IPS DF 19.7 (cell line): ENCODE measurements at regions not wholly inside any gene's neighbourhood (a gene's known extent, or its start where the extent isn't known, plus 50 kb on each side); places are given as distances from the start of the nearest gene placed in this dataset.

ENCODE experiments used
- DNase-seq: peaks from one replicate; pipeline ENCODE4 v3.0.0-alpha.2; 2013; ENCODE audit warnings: low read depth, low spot score

DNA sequence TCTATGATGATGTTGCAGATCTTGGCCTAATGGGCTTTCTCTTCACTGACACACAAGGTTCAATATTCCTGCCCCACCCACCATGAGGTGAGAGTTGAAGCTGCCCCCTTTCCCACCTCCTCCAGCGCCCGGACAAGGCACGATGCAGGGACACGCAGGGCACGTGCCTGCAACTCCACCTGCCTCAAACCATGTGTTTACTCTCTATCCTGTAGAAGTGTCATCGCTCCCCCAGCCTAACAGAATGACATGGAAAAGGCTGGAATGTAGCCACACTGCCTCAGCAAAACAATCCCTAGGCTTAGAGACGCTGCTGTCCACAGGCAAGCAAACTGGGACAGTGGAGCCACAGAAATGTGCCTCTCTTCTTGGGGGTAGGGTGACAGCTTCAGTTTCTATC, 92.9 kb upstream of the SOD1 start:
- no peak for DNase-seq

DNA sequence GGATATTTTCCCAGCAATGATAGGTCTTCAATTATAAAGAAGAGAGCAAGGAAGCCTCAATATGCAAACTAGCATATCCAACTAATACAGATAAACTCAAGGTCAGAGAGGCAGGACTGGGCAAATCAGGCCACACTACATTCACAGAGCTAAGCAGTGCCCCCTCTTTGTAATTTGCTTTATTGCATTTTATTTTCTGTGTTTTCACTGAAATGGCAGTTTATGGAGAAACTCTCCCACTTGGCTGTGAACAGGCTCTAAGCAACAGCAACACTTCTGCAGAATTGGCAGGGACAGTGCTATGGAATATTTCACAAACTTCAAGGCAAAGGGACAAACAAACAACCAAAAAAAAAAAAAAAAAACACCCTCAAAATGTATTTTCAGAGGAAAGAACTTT, 93.4 kb upstream of the SOD1 start:
- DNase-seq = no peak

DNA sequence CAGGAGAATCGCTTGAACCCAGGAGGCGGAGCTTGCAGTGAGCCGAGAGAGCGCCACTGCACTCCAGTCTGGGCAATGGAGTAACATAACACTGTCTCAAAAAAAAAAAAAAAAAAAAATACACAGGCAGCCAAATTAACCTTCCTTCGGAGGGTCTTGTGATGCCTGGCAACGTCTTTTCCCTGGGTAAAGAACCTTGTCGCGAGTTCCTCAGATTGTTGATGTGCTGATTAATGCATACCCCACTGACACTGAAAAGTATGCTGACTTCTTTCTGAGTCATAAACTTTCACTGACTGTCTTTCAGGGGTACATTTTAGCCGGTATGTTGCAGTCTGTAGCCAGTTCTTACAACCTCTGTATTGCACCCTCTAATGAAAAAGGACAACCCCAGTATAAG, 95.1 kb upstream of the SOD1 start:
- DNase-seq = no peak

DNA sequence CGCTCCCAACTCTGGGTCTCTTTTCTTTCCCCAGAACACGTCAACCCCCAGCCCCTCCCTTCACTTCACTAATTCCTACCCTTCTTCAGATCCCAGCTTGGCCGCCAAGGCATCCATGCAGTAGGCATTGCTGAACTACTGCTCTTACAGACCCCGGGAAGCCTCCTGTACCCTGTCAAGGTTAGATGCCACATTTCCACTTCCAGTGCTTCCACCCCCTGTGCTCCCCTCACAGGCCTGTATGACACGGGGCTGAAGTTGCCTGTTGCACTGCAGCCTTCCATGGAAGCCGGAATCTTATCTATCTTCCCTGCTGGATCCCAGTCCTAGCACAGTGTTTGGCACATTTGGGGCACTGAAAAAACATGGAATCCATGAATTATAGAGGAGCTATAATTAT, 99.0 kb upstream of the SOD1 start:
- DNase-seq = no peak

DNA sequence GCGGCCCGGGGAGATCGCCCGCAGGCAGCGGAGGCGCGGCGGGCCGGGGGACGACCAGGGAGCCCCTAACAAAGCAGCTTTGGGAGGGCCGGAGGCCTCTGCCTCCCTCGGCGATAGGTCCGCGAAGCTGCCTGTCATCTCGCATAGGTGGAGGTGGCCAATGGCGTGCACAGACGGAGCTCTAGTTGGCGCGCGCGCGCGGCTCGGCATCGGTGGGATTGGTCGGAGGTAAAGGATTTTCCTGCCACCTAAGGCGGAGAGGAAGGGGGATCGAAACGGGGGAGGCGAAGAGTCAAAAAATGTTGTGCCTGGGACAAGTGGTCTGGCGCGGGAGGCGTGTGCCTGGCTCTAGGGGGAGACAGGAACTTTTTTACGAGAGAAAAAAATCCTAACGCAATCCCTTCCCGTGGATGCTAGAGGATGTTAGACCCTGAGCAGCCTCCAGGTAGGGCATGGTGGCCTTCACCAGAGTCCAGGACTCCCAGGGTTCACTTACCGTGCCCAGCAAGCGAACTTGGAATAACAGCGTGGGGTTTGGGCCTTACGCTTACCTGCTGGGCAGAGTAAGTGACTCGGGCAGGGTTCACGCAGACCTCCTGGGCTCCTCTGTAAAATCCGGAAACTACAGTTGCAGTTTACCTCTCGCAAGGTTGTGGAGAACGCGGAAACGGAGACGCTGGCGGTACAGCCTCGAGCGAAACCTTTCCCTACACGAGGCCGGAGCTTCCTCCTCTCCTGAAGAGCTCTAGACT, 99.9 kb upstream of the SOD1 start:
- DNase-seq = no peak

DNA sequence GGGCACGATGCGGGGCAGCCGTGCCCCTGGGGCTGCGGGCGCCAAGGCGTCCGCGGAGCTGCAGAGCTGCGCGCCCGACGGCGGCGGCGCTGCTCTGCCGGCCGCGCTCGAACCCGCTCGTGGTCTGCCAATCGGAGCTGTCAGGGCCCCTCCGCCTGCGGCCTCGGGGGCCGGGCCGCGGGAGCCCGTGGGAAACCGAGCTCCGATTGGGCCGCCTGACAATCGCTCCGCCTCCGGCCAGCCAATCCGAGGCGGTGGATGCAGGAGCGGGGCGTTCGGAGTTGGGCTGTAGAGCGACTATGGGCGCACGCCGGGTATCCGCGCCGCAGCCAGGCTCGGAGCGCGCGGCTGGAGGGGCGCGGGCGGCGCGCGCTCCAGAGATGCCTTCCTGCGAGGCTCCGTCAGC, 100.5 kb upstream of the SOD1 start:
- no peak for DNase-seq

DNA sequence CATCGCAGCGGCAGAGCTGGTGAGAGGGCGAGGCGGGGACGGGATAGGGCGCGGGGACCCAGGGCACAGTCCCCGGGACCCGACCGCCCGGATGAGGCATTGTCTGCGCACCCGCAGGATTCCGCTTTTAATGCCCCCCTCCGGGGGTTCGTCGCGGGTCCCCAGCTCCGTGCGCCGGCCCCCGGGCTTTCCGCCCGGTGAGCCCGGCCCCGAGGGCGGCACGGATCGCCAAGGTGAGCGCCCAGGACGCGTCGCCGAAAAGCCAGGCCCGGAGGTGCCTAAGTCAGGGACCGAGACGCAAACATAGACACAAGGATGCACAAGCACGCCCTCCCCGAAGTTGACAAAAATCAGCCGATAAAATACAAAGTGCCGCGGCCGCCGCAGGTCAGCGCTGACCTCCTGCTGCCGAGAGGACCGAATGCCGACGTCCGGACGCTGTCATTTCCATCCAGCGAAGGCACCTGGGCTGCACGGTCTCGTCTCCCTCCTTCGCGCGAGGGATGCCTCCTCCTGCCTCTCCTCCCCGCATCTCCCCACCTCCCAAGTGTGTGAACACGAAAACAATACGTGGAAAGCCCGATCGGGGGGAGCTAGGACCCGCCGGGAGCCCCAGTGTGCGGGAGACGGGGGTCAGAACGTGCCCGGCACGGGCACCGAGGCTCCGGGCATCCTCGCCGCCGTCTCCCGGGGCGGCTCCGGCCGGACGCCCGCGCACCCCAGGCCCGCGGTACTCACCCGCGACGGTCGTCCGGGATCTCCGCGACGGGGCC, 101.1 kb upstream of the SOD1 start:
- no peak for DNase-seq

DNA sequence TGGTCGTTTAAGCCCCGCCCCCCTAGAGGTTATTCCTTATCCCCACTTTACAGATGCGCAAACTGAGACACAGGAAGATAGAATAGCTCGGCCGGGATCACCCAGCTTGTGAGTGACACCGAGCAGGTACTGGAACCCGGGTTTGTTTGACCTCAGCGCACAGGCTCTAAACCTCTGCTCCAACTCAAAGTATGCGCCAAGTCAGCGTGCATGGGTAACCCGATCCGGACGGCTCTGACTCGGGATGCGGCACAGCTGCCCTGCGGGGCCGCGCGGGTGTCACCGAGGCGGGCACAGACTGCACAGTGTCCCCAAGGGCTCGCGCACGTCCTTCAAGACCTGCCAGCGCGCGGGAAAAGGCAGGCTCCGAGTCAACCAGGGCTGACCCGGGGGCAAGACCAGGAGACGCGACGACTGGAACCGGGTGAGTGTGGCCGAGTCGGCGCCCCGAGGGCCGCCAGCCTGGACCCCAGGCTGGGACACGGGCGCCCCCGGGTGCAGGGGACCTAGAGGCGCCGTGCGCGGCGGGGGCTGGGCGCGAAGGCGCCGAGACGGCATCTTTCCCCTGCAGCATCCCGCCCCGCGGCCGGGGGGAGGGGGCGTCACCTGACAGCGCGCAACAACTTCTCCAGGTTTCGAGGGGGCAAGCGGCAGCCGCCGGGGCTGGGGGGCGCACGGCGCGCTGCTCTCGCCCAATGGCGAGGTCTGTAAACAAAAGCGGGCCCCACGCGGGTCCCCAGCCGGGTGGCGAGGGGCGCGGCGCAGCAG, 101.9 kb upstream of the SOD1 start:
- no peak for DNase-seq

DNA sequence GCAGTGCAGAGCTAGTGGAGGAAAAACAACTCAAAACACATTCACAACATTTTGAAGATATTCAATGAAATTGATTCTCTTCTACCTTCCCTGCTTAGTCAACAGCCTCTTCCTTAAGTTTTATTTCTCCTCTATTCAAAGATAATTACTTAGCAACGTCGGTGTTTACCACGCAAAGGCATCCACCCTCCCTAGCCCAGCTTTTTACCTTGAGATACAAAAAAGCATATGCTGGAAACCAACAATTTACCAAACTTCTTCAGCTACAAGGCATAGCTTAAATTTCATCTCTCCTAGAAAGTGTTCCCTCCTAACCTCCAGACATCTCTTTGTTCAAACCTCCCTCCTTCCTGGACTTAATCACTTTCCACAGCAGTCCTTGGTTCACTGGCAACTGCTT, 102.8 kb upstream of the SOD1 start:
- DNase-seq = no peak

DNA sequence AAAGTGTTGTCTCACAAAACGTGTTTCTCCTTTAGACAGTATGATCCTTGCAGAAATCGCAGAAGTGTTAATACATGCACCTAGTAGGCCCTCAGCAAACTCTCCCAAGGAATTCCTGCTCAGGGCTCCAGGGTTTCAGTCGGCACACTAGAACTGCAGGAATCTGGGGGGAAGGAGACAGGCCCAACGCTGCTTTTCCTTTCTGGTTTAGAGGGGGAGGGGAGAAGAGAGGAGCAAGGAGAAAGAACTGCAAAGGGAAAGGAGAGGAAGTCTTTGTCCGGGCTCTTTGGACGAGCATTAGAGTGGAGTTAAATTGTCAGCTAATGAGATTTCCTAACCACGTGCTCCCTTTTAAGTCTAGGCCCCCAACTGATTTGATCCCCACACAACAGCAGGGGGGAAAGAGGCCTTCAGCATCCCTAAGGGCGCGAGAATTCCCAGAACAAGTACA, 103.7 kb upstream of the SOD1 start:
- no peak for DNase-seq

DNA sequence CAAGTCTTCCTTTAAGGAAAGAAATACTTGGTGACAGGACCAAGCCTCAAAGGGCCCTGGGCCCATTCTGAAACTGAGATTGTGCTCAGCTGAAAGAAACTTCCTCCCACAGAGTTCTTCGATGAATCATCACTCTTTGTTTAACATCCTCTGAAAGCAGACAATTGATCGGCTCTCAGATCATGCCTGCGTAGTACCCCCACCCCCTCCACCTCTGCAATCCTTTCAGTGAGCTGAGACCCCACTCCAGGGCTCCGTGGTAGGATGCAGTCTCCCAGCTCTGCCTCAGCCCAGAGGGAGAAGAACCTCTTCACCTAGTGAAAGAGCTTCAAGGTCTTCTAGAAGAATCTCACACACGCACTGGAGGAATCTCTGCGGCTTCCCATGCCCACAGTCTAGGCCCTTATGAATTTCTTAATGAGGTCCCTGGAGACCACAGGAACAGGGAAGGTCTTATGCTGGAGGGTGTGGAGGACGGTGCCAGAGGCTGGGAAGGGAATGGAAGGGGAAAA, 104.9 kb upstream of the SOD1 start:
- no peak for DNase-seq

DNA sequence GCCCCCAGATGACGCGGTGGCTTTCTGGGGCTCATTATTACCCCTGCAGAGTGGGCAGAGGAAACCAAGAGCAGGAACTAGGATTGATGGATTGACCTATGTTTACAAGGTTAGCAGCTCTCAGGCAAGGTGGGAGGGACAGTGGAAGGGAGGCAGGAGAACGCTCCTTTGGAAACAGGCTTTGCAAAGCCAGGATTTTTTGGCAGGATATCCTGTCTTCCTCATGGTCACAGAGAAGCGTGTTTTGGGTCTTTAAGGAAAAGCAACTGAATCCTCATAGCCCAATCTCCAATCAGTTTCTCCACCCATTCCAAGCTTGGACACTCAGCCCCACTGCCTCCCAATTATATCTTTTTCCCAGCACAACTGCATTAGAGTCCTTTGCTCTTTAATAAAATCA, 105.6 kb upstream of the SOD1 start:
- DNase-seq = no peak

DNA sequence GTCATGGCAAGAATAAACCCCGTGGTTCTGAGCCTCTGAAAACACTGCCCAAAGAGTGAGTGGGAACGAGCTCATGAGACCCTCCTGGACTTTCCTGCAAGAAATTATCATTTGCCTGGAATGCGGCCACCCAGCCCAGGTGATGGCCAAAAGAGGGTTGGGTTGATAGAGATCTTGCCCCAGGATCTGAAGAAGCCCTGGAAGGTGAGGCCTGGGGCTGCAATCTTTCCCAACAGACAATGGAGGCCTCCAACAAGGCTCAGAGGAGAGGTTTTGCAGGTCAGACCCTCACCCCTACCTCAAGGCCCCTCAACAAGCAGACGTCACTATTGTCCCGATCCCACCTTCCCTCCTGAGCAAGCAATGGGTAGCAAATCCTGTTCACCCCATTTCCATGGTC, 106.0 kb upstream of the SOD1 start:
- DNase-seq = no peak

DNA sequence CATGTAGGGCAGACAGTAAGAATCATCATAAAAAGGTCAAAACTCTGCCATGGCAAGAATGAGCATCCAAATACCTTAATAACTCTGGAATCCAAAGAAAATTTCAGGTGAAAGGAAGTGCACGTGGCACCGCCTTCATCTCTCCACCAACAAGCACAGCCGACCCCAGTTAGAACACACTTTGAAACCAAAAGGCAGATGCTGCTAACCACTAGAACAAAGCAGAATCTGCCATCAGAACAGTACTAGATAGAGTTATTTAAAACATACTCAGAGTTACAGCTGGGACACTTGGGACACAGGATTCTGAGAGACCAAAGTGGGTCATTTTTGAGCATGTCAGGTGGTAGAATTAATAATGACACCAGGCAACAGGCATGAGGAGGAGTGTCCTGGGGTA, 106.7 kb upstream of the SOD1 start:
- DNase-seq = no peak

DNA sequence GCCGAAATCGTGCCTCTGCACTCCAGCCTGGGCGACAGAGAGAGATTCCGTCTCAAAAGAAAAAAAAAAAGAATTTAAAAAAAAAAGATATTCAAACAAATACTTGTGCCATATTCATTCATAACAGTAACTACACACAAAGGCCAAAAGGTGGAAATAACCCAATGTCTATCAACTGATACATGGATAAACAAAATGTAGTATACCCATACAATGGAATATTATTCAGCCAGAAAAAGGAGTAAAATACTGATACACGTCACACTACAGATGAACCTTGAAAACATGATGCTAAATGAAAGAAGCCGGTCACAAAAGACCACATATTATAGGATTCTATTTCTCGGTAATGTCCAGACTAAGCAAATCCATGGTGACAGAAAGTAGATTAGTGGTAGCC, 109.4 kb upstream of the SOD1 start:
- no peak for DNase-seq

DNA sequence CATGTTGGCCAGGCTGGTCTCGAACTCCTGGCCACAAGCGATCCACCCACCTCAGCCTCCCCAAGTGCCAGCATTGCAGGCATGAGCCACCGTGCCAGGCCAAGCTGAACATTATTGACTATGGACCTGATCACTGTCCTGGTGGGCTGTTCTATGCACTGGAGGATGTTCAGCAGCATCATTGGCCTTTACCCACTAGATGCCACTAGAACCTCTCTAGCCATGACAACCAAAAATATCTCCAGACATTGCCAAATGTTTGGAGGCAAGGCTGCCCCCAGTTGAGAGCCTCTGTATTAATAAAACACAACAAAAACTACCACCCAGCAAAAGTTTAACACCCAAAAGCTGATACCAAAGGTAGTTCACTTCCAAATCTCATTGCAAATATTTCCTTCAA, 110.8 kb upstream of the SOD1 start:
- DNase-seq = no peak

DNA sequence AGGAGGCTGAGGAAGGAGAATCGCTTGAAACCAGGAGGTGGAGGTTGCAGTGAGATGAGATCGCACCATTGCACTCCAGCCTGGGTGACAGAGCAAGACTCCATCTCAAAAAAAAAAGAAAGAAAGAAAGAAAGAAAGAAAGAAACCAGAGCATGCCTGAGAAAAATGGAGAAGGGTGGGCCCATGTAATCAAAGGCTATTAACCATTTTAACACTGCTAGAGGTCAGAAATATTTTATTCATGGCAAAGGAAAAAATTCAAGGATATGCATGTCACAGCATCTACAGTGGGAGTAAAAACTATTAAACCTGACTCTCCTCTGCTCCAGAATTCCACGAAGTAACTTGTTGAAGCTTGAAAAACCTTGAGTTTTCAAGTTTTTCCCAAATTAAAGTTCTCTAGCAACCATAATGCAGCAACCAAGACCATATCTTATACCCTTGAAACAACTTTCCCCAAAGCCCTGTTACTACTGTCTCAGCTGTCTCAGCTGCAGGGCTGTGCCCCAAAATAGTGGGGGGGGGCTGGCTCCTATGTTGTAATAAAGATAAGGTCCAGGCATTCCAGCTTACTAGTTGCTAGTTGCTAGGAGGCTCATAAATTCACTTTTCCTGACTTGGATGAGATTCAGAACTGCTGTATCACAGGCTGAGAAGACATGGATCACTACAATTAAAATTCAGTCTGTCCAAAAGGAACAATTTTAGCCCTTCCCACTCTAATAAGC, 112.9 kb upstream of the SOD1 start:
- no peak for DNase-seq

DNA sequence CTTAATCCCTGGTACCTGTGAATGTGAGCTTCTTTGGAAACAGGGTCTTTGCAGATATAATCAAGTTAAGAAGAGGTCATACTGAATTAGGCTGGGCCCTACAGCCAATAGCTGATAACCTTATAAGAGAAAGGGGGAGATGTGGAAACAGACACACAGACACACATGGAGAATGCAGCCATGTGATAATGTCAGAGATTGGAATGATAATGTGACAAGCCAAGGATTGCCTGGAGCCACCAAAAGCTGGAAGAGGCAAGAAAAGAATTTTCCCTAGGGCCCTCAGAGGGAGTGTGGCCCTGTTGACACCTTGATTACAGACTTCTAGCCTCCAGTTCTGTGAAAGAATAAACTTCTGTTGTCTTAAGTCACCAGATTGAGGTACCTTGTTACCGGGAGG, 114.5 kb upstream of the SOD1 start:
- no peak for DNase-seq

DNA sequence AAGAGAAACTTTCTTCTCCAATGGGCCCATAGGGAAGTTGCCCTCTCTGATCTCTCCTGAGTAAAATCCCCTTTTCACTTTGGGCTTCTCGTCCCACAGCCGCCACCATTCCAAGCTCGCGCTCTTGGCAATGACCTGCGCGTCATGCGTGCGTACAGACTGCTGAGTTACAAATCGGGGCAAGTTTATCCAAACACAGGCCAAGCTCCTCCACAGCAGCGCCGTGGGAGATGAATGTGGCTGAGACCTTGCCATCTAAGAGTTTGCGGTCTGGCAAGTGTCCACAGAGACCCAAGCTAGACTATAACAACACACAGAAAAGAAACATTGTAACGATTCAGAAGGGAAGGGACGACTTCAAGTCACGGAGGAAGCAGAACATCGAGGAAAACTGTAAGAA, 116.3 kb upstream of the SOD1 start:
- DNase-seq = no peak

DNA sequence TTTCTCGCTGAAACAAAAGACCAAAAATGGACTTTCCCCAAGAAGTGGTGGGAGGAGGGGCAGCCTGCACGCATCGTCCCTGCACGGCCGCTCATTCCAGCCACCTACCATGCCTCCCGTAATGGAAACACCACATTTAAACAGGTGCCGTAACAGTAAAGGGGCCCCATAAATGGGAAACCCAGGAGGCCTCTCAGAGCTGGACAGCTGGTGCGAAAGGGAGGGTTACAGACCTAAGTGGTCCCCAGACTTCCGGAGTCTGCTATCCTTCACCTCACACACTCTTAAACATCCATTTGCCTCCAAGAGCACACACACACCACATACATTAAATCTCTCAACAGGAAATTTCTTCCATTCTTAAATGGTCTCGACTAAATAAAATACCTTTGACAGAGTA, 120.7 kb upstream of the SOD1 start:
- DNase-seq = no peak

DNA sequence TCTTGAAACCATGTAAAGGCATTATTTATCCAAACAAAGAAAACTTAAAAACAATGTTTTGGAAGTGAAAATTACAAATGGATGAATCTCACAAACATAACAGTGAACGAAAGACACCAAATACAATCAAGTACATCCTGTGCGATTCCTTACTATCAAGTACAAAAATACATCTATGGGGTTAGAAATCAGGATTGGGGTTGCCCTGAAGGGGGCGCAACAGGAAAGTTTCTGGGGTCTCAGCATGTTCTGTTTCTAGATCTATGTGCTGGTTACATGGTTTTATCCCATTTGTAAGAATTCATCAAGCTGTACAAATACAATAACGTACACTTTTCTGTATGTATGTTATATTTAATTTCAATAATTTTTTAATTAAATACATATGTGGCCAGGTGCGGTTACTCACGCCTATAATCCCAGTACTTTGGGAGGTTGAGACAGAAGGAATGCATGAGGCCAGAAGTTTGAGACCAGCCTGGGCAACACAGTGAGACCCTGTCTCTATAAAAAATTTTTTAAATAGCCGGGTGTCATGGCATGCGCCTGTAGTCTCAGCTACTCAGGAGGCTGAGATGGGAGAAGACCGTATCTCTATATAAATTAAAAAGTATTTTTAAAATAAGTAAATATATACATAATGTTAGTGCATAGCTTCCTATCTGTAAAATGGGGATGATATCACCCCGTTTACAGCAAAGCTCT, 121.5 kb upstream of the SOD1 start:
- no peak for DNase-seq
